HG03108 (cell line): ENCODE measurements at regions not wholly inside any gene's neighbourhood (a gene's known extent, or its start where the extent isn't known, plus 50 kb on each side); places are given as distances from the start of the nearest gene placed in this dataset.

ENCODE experiments used
- ATAC-seq: cut with Tn5 transposase; IDR thresholded peaks from one replicate; pipeline ENCODE4 v1.9.1; 2021; ENCODE audit warnings: moderate library complexity; ENCODE audit not compliant: unreplicated experiment

GRCh38 chrX:39830414-39830813 is 267.3 kb downstream of the BCOR start:
- no peak for ATAC-seq

- ATAC-seq: no peak
Observed at GRCh38 chrX:39832211-39832610, 265.5 kb downstream of the BCOR start.

- no peak for ATAC-seq
Observed at GRCh38 chrX:39834600-39834999, 263.2 kb downstream of the BCOR start.

- ATAC-seq: no peak
Observed at GRCh38 chrX:39835241-39835640, 262.5 kb downstream of the BCOR start.

GRCh38 chrX:39835776-39836175 is 262.0 kb downstream of the BCOR start:
- no peak for ATAC-seq

GRCh38 chrX:39836802-39837420 is 260.8 kb downstream of the BCOR start:
- no peak for ATAC-seq

- no peak for ATAC-seq
Observed at GRCh38 chrX:39837688-39838087, 260.1 kb downstream of the BCOR start.

GRCh38 chrX:39839371-39839770 is 258.4 kb downstream of the BCOR start:
- no peak for ATAC-seq

GRCh38 chrX:39840133-39840532 is 257.6 kb downstream of the BCOR start:
- ATAC-seq: no peak

- ATAC-seq: no peak
Observed at GRCh38 chrX:39840581-39841093, 257.1 kb downstream of the BCOR start.

GRCh38 chrX:39841604-39842003 is 256.2 kb downstream of the BCOR start:
- no peak for ATAC-seq

GRCh38 chrX:39842281-39842973 is 255.3 kb downstream of the BCOR start:
- ATAC-seq: no peak

GRCh38 chrX:39843318-39843717 is 254.4 kb downstream of the BCOR start:
- ATAC-seq: no peak

- ATAC-seq: no peak
Observed at GRCh38 chrX:39845233-39845632, 252.5 kb downstream of the BCOR start.

GRCh38 chrX:39846460-39846859 is 251.3 kb downstream of the BCOR start:
- no peak for ATAC-seq

- ATAC-seq: no peak
Observed at GRCh38 chrX:39848243-39848642, 249.5 kb downstream of the BCOR start.

- no peak for ATAC-seq
Observed at GRCh38 chrX:39848900-39849299, 248.9 kb downstream of the BCOR start.

GRCh38 chrX:39850209-39850608 is 247.5 kb downstream of the BCOR start:
- ATAC-seq: no peak

GRCh38 chrX:39850630-39851152 is 247.1 kb downstream of the BCOR start:
- ATAC-seq: no peak

- no peak for ATAC-seq
Observed at GRCh38 chrX:39851745-39852455, 245.9 kb downstream of the BCOR start.

- ATAC-seq: no peak
Observed at GRCh38 chrX:39852491-39852890, 245.3 kb downstream of the BCOR start.
